ENCODE measurements at regions not wholly inside any gene's neighbourhood (a gene's known extent, or its start where the extent isn't known, plus 50 kb on each side); places are given as distances from the start of the nearest gene placed in this dataset.

DNA sequence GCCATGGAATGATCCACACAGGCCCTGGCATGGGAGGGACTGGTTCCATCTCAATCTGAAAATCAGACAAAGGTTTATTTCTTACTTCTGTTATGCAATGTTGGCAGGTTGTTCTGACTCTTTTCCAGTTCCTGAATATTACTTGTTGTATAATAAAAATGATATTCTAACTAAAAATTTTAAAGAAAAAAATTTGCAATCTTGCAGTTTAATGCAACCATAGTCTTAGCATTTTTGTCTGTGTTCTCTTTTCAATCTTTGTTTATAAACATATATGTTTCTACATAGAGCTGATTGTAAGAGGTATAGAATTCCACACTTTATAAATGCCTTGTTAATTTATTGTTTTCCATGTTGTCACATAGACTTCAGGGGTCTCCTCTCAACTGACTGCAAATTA is 143.4 kb downstream of the RPIA start:
- TF ChIP-seq EP300 (IDR thresholded peaks at IDR 0.05; ENCODE audit: borderline replicate concordance in 1 of 2, control insufficient read depth in 1 of 2, low read depth in 2 of 2, low read length in 2 of 2) (no peak), POLR2A (IDR thresholded peaks at IDR 0.05; ENCODE audit: low read depth, low read length) (no peak), JUND (IDR thresholded peaks at IDR 0.05; ENCODE audit: low read depth, low read length) (no peak), CEBPB (IDR thresholded peaks at IDR 0.05; ENCODE audit: borderline replicate concordance in 1 of 2, low read depth in 2 of 2, low read length in 2 of 2) (no peak), JUNB (IDR thresholded peaks at IDR 0.05) (no peak), HCFC1 (IDR thresholded peaks at IDR 0.05; ENCODE audit: low read length) (no peak), SIN3A (IDR thresholded peaks at IDR 0.05; ENCODE audit: low read depth, low read length) (no peak), YY1 (IDR thresholded peaks at IDR 0.05; ENCODE audit: low read depth, low read length) (no peak), RAD21 (IDR thresholded peaks at IDR 0.05; ENCODE audit: insufficient read depth, low read depth, low read length) (no peak), POLR2AphosphoS5 (IDR thresholded peaks at IDR 0.05; ENCODE audit: low read length) (no peak), CREB1 (IDR thresholded peaks at IDR 0.05; ENCODE audit: low read depth) (no peak), PAX5 (IDR thresholded peaks at IDR 0.05; ENCODE audit: borderline replicate concordance, low read depth, low read length) (no peak)
- TF ChIP-seq, protein P1, sequence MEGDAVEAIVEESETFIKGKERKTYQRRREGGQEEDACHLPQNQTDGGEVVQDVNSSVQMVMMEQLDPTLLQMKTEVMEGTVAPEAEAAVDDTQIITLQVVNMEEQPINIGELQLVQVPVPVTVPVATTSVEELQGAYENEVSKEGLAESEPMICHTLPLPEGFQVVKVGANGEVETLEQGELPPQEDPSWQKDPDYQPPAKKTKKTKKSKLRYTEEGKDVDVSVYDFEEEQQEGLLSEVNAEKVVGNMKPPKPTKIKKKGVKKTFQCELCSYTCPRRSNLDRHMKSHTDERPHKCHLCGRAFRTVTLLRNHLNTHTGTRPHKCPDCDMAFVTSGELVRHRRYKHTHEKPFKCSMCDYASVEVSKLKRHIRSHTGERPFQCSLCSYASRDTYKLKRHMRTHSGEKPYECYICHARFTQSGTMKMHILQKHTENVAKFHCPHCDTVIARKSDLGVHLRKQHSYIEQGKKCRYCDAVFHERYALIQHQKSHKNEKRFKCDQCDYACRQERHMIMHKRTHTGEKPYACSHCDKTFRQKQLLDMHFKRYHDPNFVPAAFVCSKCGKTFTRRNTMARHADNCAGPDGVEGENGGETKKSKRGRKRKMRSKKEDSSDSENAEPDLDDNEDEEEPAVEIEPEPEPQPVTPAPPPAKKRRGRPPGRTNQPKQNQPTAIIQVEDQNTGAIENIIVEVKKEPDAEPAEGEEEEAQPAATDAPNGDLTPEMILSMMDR (IDR thresholded peaks at IDR 0.05 in 2 of 3, conservative IDR thresholded peaks at IDR 0.05 in 1 of 3; ENCODE audit: control insufficient read depth in 2 of 3, extremely low read depth in 1 of 3, insufficient read depth in 1 of 3, low read depth in 3 of 3, low read length in 3 of 3), result no peak
- TF ChIP-seq, protein P2, sequence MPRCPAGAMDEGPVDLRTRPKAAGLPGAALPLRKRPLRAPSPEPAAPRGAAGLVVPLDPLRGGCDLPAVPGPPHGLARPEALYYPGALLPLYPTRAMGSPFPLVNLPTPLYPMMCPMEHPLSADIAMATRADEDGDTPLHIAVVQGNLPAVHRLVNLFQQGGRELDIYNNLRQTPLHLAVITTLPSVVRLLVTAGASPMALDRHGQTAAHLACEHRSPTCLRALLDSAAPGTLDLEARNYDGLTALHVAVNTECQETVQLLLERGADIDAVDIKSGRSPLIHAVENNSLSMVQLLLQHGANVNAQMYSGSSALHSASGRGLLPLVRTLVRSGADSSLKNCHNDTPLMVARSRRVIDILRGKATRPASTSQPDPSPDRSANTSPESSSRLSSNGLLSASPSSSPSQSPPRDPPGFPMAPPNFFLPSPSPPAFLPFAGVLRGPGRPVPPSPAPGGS (IDR thresholded peaks at IDR 0.05; ENCODE audit: borderline replicate concordance, insufficient read depth, low read depth, low read length, poor library complexity, severe bottlenecking), result no peak
